ENCODE measurements at regions not wholly inside any gene's neighbourhood (a gene's known extent, or its start where the extent isn't known, plus 50 kb on each side); places are given as distances from the start of the nearest gene placed in this dataset.

DNA sequence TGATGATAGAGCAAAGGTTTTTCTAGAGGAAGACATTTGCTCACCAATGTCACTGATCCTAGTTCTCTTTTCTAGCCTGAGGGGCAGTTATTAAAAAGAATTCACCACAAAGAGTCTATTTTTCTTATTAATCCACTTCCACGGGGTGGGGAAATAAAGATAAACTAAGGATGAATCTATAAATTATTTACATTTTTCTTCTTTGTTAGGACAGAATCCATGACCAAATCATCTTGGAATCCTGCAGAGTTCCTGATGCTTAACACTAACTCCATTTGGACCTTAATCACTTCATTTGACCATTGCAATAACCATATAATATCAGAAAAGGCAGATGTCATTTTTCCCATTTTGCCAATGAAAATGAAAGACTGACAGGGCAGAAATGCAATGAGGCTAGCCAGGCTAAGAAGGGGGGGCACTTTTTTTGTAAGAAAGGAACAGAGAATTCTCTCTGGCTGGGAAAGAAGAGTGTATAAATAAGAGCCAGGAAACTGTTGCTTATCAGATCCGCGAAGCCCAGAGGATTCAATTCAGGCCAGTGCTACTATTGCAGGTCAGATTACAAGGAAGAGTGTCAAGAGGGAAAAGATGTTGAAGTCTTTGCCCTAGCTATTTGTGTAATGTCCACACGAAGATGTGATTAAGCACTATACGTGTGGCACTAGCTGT is 433.2 kb downstream of the TNS3 start:
- H3K27ac ChIP-seq: no peak overlapping the region
- no peak overlapping the region for H3K4me3 Mint-ChIP-seq
- no peak overlapping the region for H3K4me2 ChIP-seq
- no peak overlapping the region for H2AFZ ChIP-seq (replicated peaks)
- H3K9me3 ChIP-seq (ENCODE audit: low read depth): no peaks in the 10 kb centered on the region
- H3K36me3 Mint-ChIP-seq: no peaks in the 10 kb centered on the region
- no peaks in the 10 kb centered on the region for H3K4me1 ChIP-seq
- H3K4me3 ChIP-seq: no peak overlapping the region
- no peak for DNase-seq (ENCODE audit: low spot score)
- H3F3A ChIP-seq (ENCODE audit: low read depth): no peaks in the 10 kb centered on the region
- H3K27ac Mint-ChIP-seq: no peak overlapping the region
- peaks cover 4% of the 10 kb centered on the region for H3K27me3 Mint-ChIP-seq (ENCODE audit: insufficient read depth, low read depth)
- no peaks in the 10 kb centered on the region for H4K20me1 ChIP-seq (ENCODE audit: low read depth)
- no peaks in the 10 kb centered on the region for H3K36me3 ChIP-seq
- peaks cover 2% of the 10 kb centered on the region for H3K4me1 Mint-ChIP-seq
- no peaks in the 10 kb centered on the region for H3K9me3 Mint-ChIP-seq
- TF ChIP-seq, protein P1, sequence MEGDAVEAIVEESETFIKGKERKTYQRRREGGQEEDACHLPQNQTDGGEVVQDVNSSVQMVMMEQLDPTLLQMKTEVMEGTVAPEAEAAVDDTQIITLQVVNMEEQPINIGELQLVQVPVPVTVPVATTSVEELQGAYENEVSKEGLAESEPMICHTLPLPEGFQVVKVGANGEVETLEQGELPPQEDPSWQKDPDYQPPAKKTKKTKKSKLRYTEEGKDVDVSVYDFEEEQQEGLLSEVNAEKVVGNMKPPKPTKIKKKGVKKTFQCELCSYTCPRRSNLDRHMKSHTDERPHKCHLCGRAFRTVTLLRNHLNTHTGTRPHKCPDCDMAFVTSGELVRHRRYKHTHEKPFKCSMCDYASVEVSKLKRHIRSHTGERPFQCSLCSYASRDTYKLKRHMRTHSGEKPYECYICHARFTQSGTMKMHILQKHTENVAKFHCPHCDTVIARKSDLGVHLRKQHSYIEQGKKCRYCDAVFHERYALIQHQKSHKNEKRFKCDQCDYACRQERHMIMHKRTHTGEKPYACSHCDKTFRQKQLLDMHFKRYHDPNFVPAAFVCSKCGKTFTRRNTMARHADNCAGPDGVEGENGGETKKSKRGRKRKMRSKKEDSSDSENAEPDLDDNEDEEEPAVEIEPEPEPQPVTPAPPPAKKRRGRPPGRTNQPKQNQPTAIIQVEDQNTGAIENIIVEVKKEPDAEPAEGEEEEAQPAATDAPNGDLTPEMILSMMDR (IDR thresholded peaks at IDR 0.05): no peak
- TF ChIP-seq EZH2 (IDR thresholded peaks at IDR 0.05): no peak
- no peak for TF ChIP-seq EZH2phosphoT487 (IDR thresholded peaks at IDR 0.05)
- no peaks in the 10 kb centered on the region for H3K27me3 ChIP-seq
- H3K9ac ChIP-seq: no peak overlapping the region
- no peaks in the 10 kb centered on the region for H3K79me2 ChIP-seq (ENCODE audit: low read depth)

DNA sequence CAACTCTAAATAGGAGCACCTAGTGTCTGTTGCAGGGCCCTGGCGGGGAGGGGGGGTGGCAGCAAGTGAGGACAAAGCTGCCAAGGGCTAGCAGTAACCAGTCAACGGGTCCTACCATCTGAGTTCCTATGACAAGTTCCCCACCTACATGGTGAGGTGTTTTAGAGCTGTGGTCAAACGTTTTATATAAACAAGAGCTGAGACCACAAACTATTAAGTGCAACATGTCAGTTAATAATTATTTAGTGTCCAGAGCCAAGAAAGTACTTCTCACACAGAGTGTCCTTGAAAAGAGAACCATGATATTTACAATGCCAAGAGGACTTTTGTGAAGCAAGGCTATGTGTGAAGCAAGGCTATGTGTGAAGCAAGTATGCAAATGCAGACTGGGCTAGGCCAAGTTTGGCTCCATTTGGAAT is 434.7 kb downstream of the TNS3 start:
- Mint-ChIP-seq H3K9me3 (no peaks in the 10 kb centered on the region), H3K36me3 (no peaks in the 10 kb centered on the region), H3K27me3 (ENCODE audit: insufficient read depth, low read depth) (peaks cover 2% of the 10 kb centered on the region), H3K4me3 (no peak overlapping the region), H3K27ac (no peak overlapping the region), H3K4me1 (no peaks in the 10 kb centered on the region)
- no peaks in the 10 kb centered on the region for H3K36me3 ChIP-seq
- H3K27ac ChIP-seq: no peak overlapping the region
- no peaks in the 10 kb centered on the region for H3F3A ChIP-seq (ENCODE audit: low read depth)
- no peaks in the 10 kb centered on the region for H3K9me3 ChIP-seq (ENCODE audit: low read depth)
- no peaks in the 10 kb centered on the region for H3K27me3 ChIP-seq
- DNase-seq (ENCODE audit: low spot score): no peak
- H3K4me1 ChIP-seq: no peaks in the 10 kb centered on the region
- no peaks in the 10 kb centered on the region for H4K20me1 ChIP-seq (ENCODE audit: low read depth)
- TF ChIP-seq EZH2phosphoT487 (IDR thresholded peaks at IDR 0.05) (no peak), EZH2 (IDR thresholded peaks at IDR 0.05) (no peak)
- TF ChIP-seq, protein P1 (IDR thresholded peaks at IDR 0.05): no peak
- H3K4me2 ChIP-seq: no peak overlapping the region
- H3K79me2 ChIP-seq (ENCODE audit: low read depth): no peaks in the 10 kb centered on the region
- no peak overlapping the region for H2AFZ ChIP-seq (replicated peaks)
- no peak overlapping the region for H3K4me3 ChIP-seq
- H3K9ac ChIP-seq: no peak overlapping the region

DNA sequence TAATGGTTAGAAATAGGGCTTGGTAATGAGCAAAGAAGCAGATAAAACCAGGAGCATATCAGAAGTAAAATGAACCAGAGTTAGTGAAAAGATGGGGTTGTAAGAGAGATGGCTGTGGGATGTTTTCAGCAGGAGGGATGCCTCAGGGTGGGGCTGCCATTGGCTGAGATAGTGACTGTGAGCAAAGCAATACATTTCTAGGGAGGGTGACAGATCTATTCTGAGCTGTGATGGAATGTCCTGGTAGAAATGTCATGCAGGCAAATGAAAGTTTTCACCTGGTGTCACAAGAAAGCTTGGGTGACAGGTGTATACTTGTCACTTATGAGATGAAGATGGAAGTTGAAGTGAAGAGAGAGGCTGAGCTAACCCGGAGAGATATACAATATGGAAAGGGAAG is 435.9 kb downstream of the TNS3 start:
- Mint-ChIP-seq H3K36me3 (no peaks in the 10 kb centered on the region), H3K4me3 (no peak overlapping the region), H3K27me3 (ENCODE audit: insufficient read depth, low read depth) (peaks cover 2% of the 10 kb centered on the region), H3K27ac (no peak overlapping the region), H3K4me1 (no peaks in the 10 kb centered on the region), H3K9me3 (no peaks in the 10 kb centered on the region)
- Histone ChIP-seq H4K20me1 (ENCODE audit: low read depth) (no peaks in the 10 kb centered on the region), H3K79me2 (ENCODE audit: low read depth) (no peaks in the 10 kb centered on the region), H3F3A (ENCODE audit: low read depth) (no peaks in the 10 kb centered on the region), H3K27ac (no peak overlapping the region), H3K36me3 (no peaks in the 10 kb centered on the region), H3K4me2 (no peak overlapping the region), H3K9me3 (ENCODE audit: low read depth) (no peaks in the 10 kb centered on the region), H2AFZ (replicated peaks) (no peak overlapping the region), H3K9ac (no peak overlapping the region), H3K4me1 (no peaks in the 10 kb centered on the region), H3K4me3 (no peak overlapping the region), H3K27me3 (peaks cover 5% of the 10 kb centered on the region)
- DNase-seq (ENCODE audit: low spot score): no peak
- TF ChIP-seq, protein P1 (IDR thresholded peaks at IDR 0.05): no peak
- TF ChIP-seq EZH2phosphoT487 (IDR thresholded peaks at IDR 0.05): no peak
- no peak for TF ChIP-seq EZH2 (IDR thresholded peaks at IDR 0.05)
